ENCODE measurements at regions not wholly inside any gene's neighbourhood (a gene's known extent, or its start where the extent isn't known, plus 50 kb on each side); places are given as distances from the start of the nearest gene placed in this dataset.

DNA sequence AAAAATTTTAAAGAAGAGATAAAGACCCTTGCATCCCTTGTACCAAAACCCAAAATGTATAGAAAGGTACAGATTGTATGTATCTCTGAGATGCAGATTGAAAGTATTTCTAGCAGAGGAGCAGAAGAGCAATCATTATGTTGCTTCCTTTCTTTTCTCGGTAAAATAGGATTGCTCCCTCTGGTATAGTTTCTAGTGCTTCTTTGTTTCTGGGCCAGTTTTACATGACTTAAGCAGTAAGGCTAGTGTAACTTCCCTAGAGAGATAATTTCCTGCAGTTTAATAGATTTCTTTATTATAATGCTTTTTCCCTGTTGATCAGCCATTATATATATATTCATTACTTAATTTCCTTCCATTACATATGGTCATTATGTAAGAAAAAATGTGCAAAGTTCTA is 496.2 kb upstream of the RGS18 start:
- H3F3A ChIP-seq (ENCODE audit: control insufficient read depth, insufficient read depth): no peaks in the 10 kb centered on the region
- no peaks in the 10 kb centered on the region for H3K9me3 ChIP-seq (ENCODE audit: control insufficient read depth, insufficient read depth, low read length)
- no peaks in the 10 kb centered on the region for H3K27me3 ChIP-seq (ENCODE audit: control insufficient read depth, low read length)
- H4K20me1 ChIP-seq (ENCODE audit: control insufficient read depth, insufficient read depth, low read depth, low read length): no peaks in the 10 kb centered on the region
- no peaks in the 10 kb centered on the region for H3K36me3 ChIP-seq (ENCODE audit: control insufficient read depth, low read length)
- no peak overlapping the region for H3K4me3 ChIP-seq (ENCODE audit: low read length)
- H3K4me1 ChIP-seq (ENCODE audit: control insufficient read depth, low read length): no peaks in the 10 kb centered on the region
- TF ChIP-seq EZH2phosphoT487 (IDR thresholded peaks at IDR 0.05; ENCODE audit: borderline replicate concordance, low read length) (no peak), CTCF (IDR thresholded peaks at IDR 0.05; ENCODE audit: low read depth, low read length, poor library complexity, severe bottlenecking) (no peak)
- H3K27ac ChIP-seq (ENCODE audit: low read depth, low read length): no peak overlapping the region
- no peaks in the 10 kb centered on the region for H3K9me2 ChIP-seq (replicated peaks; ENCODE audit: control insufficient read depth, low read length)
- no peaks in the 10 kb centered on the region for H3K79me2 ChIP-seq (ENCODE audit: control insufficient read depth, low read length)
- no peak overlapping the region for H3K4me2 ChIP-seq (ENCODE audit: low read length)

DNA sequence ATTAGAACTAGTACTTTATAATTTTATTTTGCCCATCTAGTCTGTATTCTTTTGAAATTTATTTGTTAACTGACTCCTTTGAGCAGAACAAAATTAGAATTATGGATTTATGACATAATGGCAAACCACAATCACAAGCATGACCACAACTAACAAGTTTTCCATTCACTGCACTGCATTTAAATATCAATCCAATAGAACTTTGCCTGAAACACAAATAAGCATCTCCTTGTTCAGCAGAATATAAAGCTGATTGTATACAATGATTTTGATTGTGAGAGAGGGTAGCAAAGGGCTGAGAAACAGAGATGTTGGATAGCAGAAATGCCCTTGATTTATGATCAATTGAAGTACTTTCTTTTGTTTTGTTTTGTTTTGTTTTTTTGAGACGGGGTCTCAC is 495.5 kb upstream of the RGS18 start:
- Histone ChIP-seq H3K4me2 (ENCODE audit: low read length) (no peak overlapping the region), H3F3A (ENCODE audit: control insufficient read depth, insufficient read depth) (no peaks in the 10 kb centered on the region), H3K9me3 (ENCODE audit: control insufficient read depth, insufficient read depth, low read length) (no peaks in the 10 kb centered on the region), H3K27ac (ENCODE audit: low read depth, low read length) (no peak overlapping the region), H3K79me2 (ENCODE audit: control insufficient read depth, low read length) (no peaks in the 10 kb centered on the region), H3K36me3 (ENCODE audit: control insufficient read depth, low read length) (no peaks in the 10 kb centered on the region), H4K20me1 (ENCODE audit: control insufficient read depth, insufficient read depth, low read depth, low read length) (no peaks in the 10 kb centered on the region), H3K4me3 (ENCODE audit: low read length) (no peak overlapping the region), H3K9me2 (replicated peaks; ENCODE audit: control insufficient read depth, low read length) (no peaks in the 10 kb centered on the region), H3K27me3 (ENCODE audit: control insufficient read depth, low read length) (no peaks in the 10 kb centered on the region), H3K4me1 (ENCODE audit: control insufficient read depth, low read length) (no peaks in the 10 kb centered on the region)
- TF ChIP-seq CTCF (IDR thresholded peaks at IDR 0.05; ENCODE audit: low read depth, low read length, poor library complexity, severe bottlenecking): no peak
- no peak for TF ChIP-seq EZH2phosphoT487 (IDR thresholded peaks at IDR 0.05; ENCODE audit: borderline replicate concordance, low read length)

- TF ChIP-seq EZH2phosphoT487 (IDR thresholded peaks at IDR 0.05; ENCODE audit: borderline replicate concordance, low read length) (no peak), CTCF (IDR thresholded peaks at IDR 0.05; ENCODE audit: low read depth, low read length, poor library complexity, severe bottlenecking) (no peak)
- no peaks in the 10 kb centered on the region for H3K9me2 ChIP-seq (replicated peaks; ENCODE audit: control insufficient read depth, low read length)
These were observed 489.7 kb upstream of the RGS18 start for GRCh38 chr1:191668525-191668924.

GRCh38 chr1:191669629-191670028 is 488.6 kb upstream of the RGS18 start:
- no peak overlapping the region for H3K4me2 ChIP-seq (ENCODE audit: low read length)
- H3F3A ChIP-seq (ENCODE audit: control insufficient read depth, insufficient read depth): no peaks in the 10 kb centered on the region
- no peaks in the 10 kb centered on the region for H3K4me1 ChIP-seq (ENCODE audit: control insufficient read depth, low read length)
- H3K9me2 ChIP-seq (replicated peaks; ENCODE audit: control insufficient read depth, low read length): no peaks in the 10 kb centered on the region
- no peaks in the 10 kb centered on the region for H3K9me3 ChIP-seq (ENCODE audit: control insufficient read depth, insufficient read depth, low read length)
- no peak overlapping the region for H3K4me3 ChIP-seq (ENCODE audit: low read length)
- H4K20me1 ChIP-seq (ENCODE audit: control insufficient read depth, insufficient read depth, low read depth, low read length): no peaks in the 10 kb centered on the region
- H3K79me2 ChIP-seq (ENCODE audit: control insufficient read depth, low read length): no peaks in the 10 kb centered on the region
- H3K27ac ChIP-seq (ENCODE audit: low read depth, low read length): no peak overlapping the region
- TF ChIP-seq CTCF (IDR thresholded peaks at IDR 0.05; ENCODE audit: low read depth, low read length, poor library complexity, severe bottlenecking): no peak
- no peak for TF ChIP-seq EZH2phosphoT487 (IDR thresholded peaks at IDR 0.05; ENCODE audit: borderline replicate concordance, low read length)
- no peaks in the 10 kb centered on the region for H3K27me3 ChIP-seq (ENCODE audit: control insufficient read depth, low read length)
- H3K36me3 ChIP-seq (ENCODE audit: control insufficient read depth, low read length): no peaks in the 10 kb centered on the region

More at GRCh38 chr1:191668525-191668924, 489.7 kb upstream of the RGS18 start:
- H3K4me1 ChIP-seq (ENCODE audit: control insufficient read depth, low read length): no peaks in the 10 kb centered on the region
- H3F3A ChIP-seq (ENCODE audit: control insufficient read depth, insufficient read depth): no peaks in the 10 kb centered on the region
- no peaks in the 10 kb centered on the region for H3K9me3 ChIP-seq (ENCODE audit: control insufficient read depth, insufficient read depth, low read length)
- H3K27ac ChIP-seq (ENCODE audit: low read depth, low read length): no peak overlapping the region
- no peaks in the 10 kb centered on the region for H3K79me2 ChIP-seq (ENCODE audit: control insufficient read depth, low read length)
- H3K4me2 ChIP-seq (ENCODE audit: low read length): no peak overlapping the region
- H3K36me3 ChIP-seq (ENCODE audit: control insufficient read depth, low read length): no peaks in the 10 kb centered on the region
- H4K20me1 ChIP-seq (ENCODE audit: control insufficient read depth, insufficient read depth, low read depth, low read length): no peaks in the 10 kb centered on the region
- no peak overlapping the region for H3K4me3 ChIP-seq (ENCODE audit: low read length)
- H3K27me3 ChIP-seq (ENCODE audit: control insufficient read depth, low read length): no peaks in the 10 kb centered on the region
